ENCODE measurements at regions not wholly inside any gene's neighbourhood (a gene's known extent, or its start where the extent isn't known, plus 50 kb on each side); places are given as distances from the start of the nearest gene placed in this dataset.

- Histone ChIP-seq H4K20me1 (replicated peaks; ENCODE audit: control insufficient read depth, extremely low read depth, insufficient read depth, low read length) (no peaks in the 10 kb centered on the region), H3K9me1 (replicated peaks; ENCODE audit: control insufficient read depth, extremely low read depth, insufficient read depth, low read length) (no peaks in the 10 kb centered on the region), H2AFZ (ENCODE audit: low read depth, low read length) (no peak overlapping the region), H3K4me3 (replicated peaks in 1 of 3; ENCODE audit: insufficient read depth in 1 of 3, low read depth in 1 of 3, low read length in 3 of 3) (no peak overlapping the region), H3K9ac (replicated peaks; ENCODE audit: extremely low read depth, insufficient read depth, low read length) (no peak overlapping the region), H3K36me3 (ENCODE audit: control insufficient read depth in 2 of 2, extremely low read depth in 1 of 2, insufficient read depth in 2 of 2, low read length in 2 of 2) (no peaks in the 10 kb centered on the region), H3K79me2 (ENCODE audit: control insufficient read depth, insufficient read depth, low read length) (no peaks in the 10 kb centered on the region), H3K27me3 (ENCODE audit: control insufficient read depth in 2 of 2, insufficient read depth in 2 of 2, low read length in 2 of 2) (no peaks in the 10 kb centered on the region), H3K4me1 (ENCODE audit: control insufficient read depth, extremely low read depth, insufficient read depth, low read length) (no peaks in the 10 kb centered on the region), H3K4me2 (ENCODE audit: insufficient read depth, low read length) (no peak overlapping the region), H3K9me3 (replicated peaks; ENCODE audit: control insufficient read depth, insufficient read depth, low read length) (no peaks in the 10 kb centered on the region), H3K27ac (ENCODE audit: insufficient read depth, low read depth, low read length) (no peak overlapping the region)
- ChIA-PET CTCF (no interaction called here), POLR2A (no interaction called here)
- BruUV-seq (replicated peaks) = no TSS peak
- DNase-seq (ENCODE audit: low read depth, low spot score) = no peak
- FAIRE-seq = no peak
- no peak for TF ChIP-seq GATA2 (IDR thresholded peaks at IDR 0.05; ENCODE audit: insufficient read depth, insufficient read length, low read depth, low read length)
- dilution Hi-C loops (cut with MboI; ENCODE audit: extremely low pct_ligation_motif_present, low sequenced_read_pairs) (no loop called here), intact Hi-C loops (cut with micrococcal nuclease) (no loop called here)
Measured at GRCh38 chr20:57913156-57913930, 203.5 kb upstream of the PMEPA1 start.

GRCh38 chr20:57912227-57912582 lies 202.4 kb upstream of the PMEPA1 start:
- DNase-seq (ENCODE audit: low read depth, low spot score) = no peak
- no peak for FAIRE-seq
- Histone ChIP-seq H3K36me3 (ENCODE audit: control insufficient read depth in 2 of 2, extremely low read depth in 1 of 2, insufficient read depth in 2 of 2, low read length in 2 of 2) (no peaks in the 10 kb centered on the region), H3K27ac (ENCODE audit: insufficient read depth, low read depth, low read length) (no peak overlapping the region), H3K27me3 (ENCODE audit: control insufficient read depth in 2 of 2, insufficient read depth in 2 of 2, low read length in 2 of 2) (no peaks in the 10 kb centered on the region), H3K79me2 (ENCODE audit: control insufficient read depth, insufficient read depth, low read length) (no peaks in the 10 kb centered on the region), H4K20me1 (replicated peaks; ENCODE audit: control insufficient read depth, extremely low read depth, insufficient read depth, low read length) (no peaks in the 10 kb centered on the region), H2AFZ (ENCODE audit: low read depth, low read length) (no peak overlapping the region), H3K9me3 (replicated peaks; ENCODE audit: control insufficient read depth, insufficient read depth, low read length) (no peaks in the 10 kb centered on the region), H3K4me3 (replicated peaks in 1 of 3; ENCODE audit: insufficient read depth in 1 of 3, low read depth in 1 of 3, low read length in 3 of 3) (no peak overlapping the region), H3K9me1 (replicated peaks; ENCODE audit: control insufficient read depth, extremely low read depth, insufficient read depth, low read length) (no peaks in the 10 kb centered on the region), H3K4me2 (ENCODE audit: insufficient read depth, low read length) (no peak overlapping the region), H3K9ac (replicated peaks; ENCODE audit: extremely low read depth, insufficient read depth, low read length) (no peak overlapping the region), H3K4me1 (ENCODE audit: control insufficient read depth, extremely low read depth, insufficient read depth, low read length) (no peaks in the 10 kb centered on the region)
- dilution Hi-C loops (cut with MboI; ENCODE audit: extremely low pct_ligation_motif_present, low sequenced_read_pairs) (no loop called here), intact Hi-C loops (cut with micrococcal nuclease) (no loop called here)
- TF ChIP-seq MYC (IDR thresholded peaks at IDR 0.05; ENCODE audit: low read depth, low read length) = no peak
- TF ChIP-seq CTCF (IDR thresholded peaks at IDR 0.05; ENCODE audit: extremely low read depth in 1 of 2, insufficient read depth in 1 of 2, low read depth in 1 of 2, low read length in 2 of 2) = no peak
- no peak for TF ChIP-seq EZH2 (IDR thresholded peaks at IDR 0.05; ENCODE audit: borderline replicate concordance, low read depth, low read length, severe bottlenecking)
- TF ChIP-seq FOS (IDR thresholded peaks at IDR 0.05; ENCODE audit: borderline replicate concordance, insufficient read depth, low read length) = no peak
- no peak for TF ChIP-seq JUN (IDR thresholded peaks at IDR 0.05; ENCODE audit: borderline replicate concordance, insufficient read depth, insufficient read length, low read depth)
- TF ChIP-seq GATA2 (IDR thresholded peaks at IDR 0.05; ENCODE audit: insufficient read depth, insufficient read length, low read depth, low read length) = no peak
- TF ChIP-seq POLR2AphosphoS5 (IDR thresholded peaks at IDR 0.05; ENCODE audit: insufficient read depth, low read depth, low read length) = no peak
- TF ChIP-seq MAX (IDR thresholded peaks at IDR 0.05; ENCODE audit: insufficient read depth, insufficient read length) = no peak
- TF ChIP-seq POLR2A (IDR thresholded peaks at IDR 0.05; ENCODE audit: low read depth, low read length) = no peak
- ChIA-PET POLR2A (no interaction called here), CTCF (no interaction called here)
- BruUV-seq (replicated peaks) = no TSS peak
